Transverse colon (tissue), 4 donors: ENCODE measurements at regions not wholly inside any gene's neighbourhood (a gene's known extent, or its start where the extent isn't known, plus 50 kb on each side); places are given as distances from the start of the nearest gene placed in this dataset.

ENCODE experiments used
- DNase-seq: peaks from one replicate; pipeline ENCODE4 v3.0.0-alpha.2; 2019
- H3K27ac ChIP-seq, 4 donors: fragments of 200-600 bp; sonication (generic); 2 replicates each; pipeline ENCODE4 v1.5.1; 2016 to 2018; ENCODE audit warnings: inconsistent platforms in 4 of 4
- H3K27me3 ChIP-seq: fragments of 200-600 bp; sonication (generic); 2 replicates; pipeline ENCODE4 v1.5.1; 2017; ENCODE audit warnings: inconsistent platforms
- H3K36me3 ChIP-seq, 4 donors: fragments of 200-600 bp; sonication (generic); 2 replicates each; pipeline ENCODE4 v1.5.1; 2017 to 2019; ENCODE audit warnings: inconsistent platforms in 4 of 4
- H3K4me1 ChIP-seq, 4 donors: fragments of 200-600 bp; sonication (generic); 2 replicates each; pipeline ENCODE4 v1.5.1; 2017 to 2020; ENCODE audit warnings: inconsistent platforms in 4 of 4
- H3K4me3 ChIP-seq, 4 donors: fragments of 200-600 bp; sonication (generic); 1 replicate in 1 of 4; 2 replicates in 3 of 4; pipeline versions ENCODE4 v1.5.1 to v1.6.1; 2017 to 2019; ENCODE audit warnings: inconsistent platforms in 4 of 4
- H3K9me3 ChIP-seq, 2 donors: fragments of 200-600 bp; sonication (generic); 2 replicates each; pipeline ENCODE4 v1.5.1; 2017 to 2019; ENCODE audit warnings: inconsistent platforms in 2 of 2
- EP300 ChIP-seq: sonication (generic); formaldehyde crosslinking; IDR thresholded peaks from one replicate; pipeline ENCODE4 v1.6.1; 2017; ENCODE audit warnings: antibody characterized with exemption, low read depth
- POLR2A ChIP-seq: fragments of 450-650 bp; IDR thresholded peaks from one replicate; pipeline ENCODE4 v1.6.1; 2016; ENCODE audit warnings: antibody characterized with exemption, mild to moderate bottlenecking, moderate library complexity
- POLR2AphosphoS5 ChIP-seq, 3 donors: sonication (generic); formaldehyde crosslinking; IDR thresholded peaks; one replicate each; pipeline ENCODE4 v1.6.1; 2016; ENCODE audit warnings: antibody characterized with exemption in 3 of 3
- WGBS, 2 donors: methylation state at CpG; one replicate each; pipeline ENCODE4 v1.1.5; 2018; ENCODE audit warnings: low coverage in 1 of 2; 5-methylcytosine and 5-hydroxymethylcytosine counted together
- in situ Hi-C, 4 donors: fragments of 200-750 bp; cut with MboI; loops; one replicate each; pipeline versions ENCODE4 v1.15.0 to v1.15.1; 2017; ENCODE audit warnings: low sequenced_read_pairs in 3 of 4, low pct_ligation_motif_present in 1 of 4, low pct_unique_long_range_greater_than_20kb in 1 of 4
- intact Hi-C: fragments of 100-400 bp; cut with DNase I; formaldehyde crosslinking; loops from one replicate; pipeline ENCODE4 v1.15.1; 2023; ENCODE audit warnings: low total_unique reads
- TF ChIP-seq, protein P1 (sequence below), 5 experiments: fragments of 200-600 bp in 3 of 5; fragments of 450-650 bp in 2 of 5; sonication (generic) in 3 of 5; IDR thresholded peaks; 1 replicate in 2 of 5; 2 replicates in 3 of 5; pipeline ENCODE4 v1.5.1; 2016 to 2017; ENCODE audit warnings: antibody characterized with exemption in 5 of 5, inconsistent platforms in 3 of 5, mild to moderate bottlenecking in 2 of 5, moderate library complexity in 1 of 5

DNA sequence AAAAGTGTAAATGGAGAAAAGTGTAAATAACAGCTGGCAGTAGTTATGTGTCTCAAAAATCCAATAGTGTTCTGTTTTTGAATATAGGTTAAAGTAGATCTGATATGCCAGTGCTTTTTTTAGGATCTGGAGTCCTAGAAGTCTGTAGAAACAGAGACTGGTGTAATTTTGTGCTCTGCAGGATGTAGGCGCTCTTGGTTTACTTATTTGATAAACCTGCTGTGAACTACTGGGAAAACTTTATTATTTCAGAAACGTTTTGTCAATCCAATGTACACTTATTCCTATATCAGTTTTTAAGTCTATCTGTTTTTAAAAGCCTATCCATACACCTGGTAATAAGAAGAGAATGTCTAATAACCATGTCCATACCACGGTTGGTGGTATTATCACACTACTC is 530.8 kb upstream of the ZNF804A start:
- TF ChIP-seq EP300 (no peak), POLR2AphosphoS5 (IDR thresholded peaks at IDR 0.05) (no peak), POLR2A (no peak)
- TF ChIP-seq, protein P1, sequence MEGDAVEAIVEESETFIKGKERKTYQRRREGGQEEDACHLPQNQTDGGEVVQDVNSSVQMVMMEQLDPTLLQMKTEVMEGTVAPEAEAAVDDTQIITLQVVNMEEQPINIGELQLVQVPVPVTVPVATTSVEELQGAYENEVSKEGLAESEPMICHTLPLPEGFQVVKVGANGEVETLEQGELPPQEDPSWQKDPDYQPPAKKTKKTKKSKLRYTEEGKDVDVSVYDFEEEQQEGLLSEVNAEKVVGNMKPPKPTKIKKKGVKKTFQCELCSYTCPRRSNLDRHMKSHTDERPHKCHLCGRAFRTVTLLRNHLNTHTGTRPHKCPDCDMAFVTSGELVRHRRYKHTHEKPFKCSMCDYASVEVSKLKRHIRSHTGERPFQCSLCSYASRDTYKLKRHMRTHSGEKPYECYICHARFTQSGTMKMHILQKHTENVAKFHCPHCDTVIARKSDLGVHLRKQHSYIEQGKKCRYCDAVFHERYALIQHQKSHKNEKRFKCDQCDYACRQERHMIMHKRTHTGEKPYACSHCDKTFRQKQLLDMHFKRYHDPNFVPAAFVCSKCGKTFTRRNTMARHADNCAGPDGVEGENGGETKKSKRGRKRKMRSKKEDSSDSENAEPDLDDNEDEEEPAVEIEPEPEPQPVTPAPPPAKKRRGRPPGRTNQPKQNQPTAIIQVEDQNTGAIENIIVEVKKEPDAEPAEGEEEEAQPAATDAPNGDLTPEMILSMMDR (IDR thresholded peaks at IDR 0.05): no peak
- intact Hi-C loops: no loop called here

DNA sequence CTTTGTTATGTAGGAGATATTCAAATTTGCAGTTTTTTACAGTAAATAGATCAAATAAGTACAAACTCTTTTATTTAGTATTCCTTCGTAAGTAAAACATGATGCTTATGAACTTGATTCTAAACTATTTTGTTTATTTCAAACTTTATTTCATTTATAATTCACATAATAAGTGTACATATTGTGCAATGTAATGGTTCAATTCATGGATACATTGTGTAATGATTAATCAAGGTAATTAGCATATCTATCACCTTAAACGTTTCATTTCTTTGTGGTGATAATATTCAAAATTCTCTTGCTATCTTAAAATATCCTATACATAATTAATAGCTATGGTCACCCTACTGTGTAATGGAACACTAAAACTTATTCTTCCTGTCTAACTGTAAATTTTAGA is 525.9 kb upstream of the ZNF804A start:
- Histone ChIP-seq H3K4me1 (no peaks in the 10 kb centered on the region), H3K27me3 (no peaks in the 10 kb centered on the region), H3K36me3 (no peaks in the 10 kb centered on the region), H3K4me3 (no peak overlapping the region), H3K27ac (no peak overlapping the region), H3K9me3 (no peaks in the 10 kb centered on the region)
- in situ Hi-C loops (no loop called here), intact Hi-C loops (no loop called here)
- 64 to 73% methylated on average over 2 of the region's 2 CpGs for WGBS, 2 donors
- no peak for DNase-seq
- TF ChIP-seq POLR2A: no peak
- no peak for TF ChIP-seq POLR2AphosphoS5 (IDR thresholded peaks at IDR 0.05)
- TF ChIP-seq EP300: no peak
- TF ChIP-seq, protein P1 (IDR thresholded peaks at IDR 0.05): no peak

More for the DNA sequence above, 530.8 kb upstream of the ZNF804A start:
- in situ Hi-C loops: no loop called here
- no peaks in the 10 kb centered on the region for H3K27me3 ChIP-seq
- 48 to 63% methylated on average over 3 of the region's 3 CpGs for WGBS, 2 donors
- no peaks in the 10 kb centered on the region for H3K9me3 ChIP-seq
- no peaks in the 10 kb centered on the region for H3K36me3 ChIP-seq
- no peak overlapping the region for H3K27ac ChIP-seq
- DNase-seq: no peak
- no peak overlapping the region for H3K4me3 ChIP-seq
- H3K4me1 ChIP-seq: no peaks in the 10 kb centered on the region

DNA sequence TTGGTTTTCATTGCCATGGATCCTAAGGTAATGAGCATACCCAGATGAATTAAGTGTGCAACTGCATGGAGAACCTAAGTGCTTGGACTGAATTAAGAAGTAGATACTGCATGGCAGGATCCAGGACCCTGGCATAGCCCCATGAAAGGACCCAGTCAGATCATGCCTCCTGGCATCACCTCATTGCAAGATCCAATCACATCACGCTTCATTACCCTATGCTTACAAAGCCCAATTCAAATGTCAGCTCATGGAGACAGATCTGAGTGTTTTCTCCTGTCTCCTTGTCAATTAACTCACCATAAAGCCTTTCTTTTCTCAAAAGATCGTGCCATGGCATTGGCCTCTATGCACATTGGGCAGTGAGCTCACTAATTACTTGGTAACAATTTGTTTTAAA is 519.8 kb upstream of the ZNF804A start:
- H3K27me3 ChIP-seq: no peaks in the 10 kb centered on the region
- DNase-seq: no peak
- no peaks in the 10 kb centered on the region for H3K36me3 ChIP-seq
- no peak overlapping the region for H3K4me3 ChIP-seq
- no peak overlapping the region for H3K27ac ChIP-seq
- WGBS, 2 donors: 50 to 80% methylated on average over 1 to 2 of the region's 2 CpGs
- no peaks in the 10 kb centered on the region for H3K4me1 ChIP-seq
- no peak for TF ChIP-seq POLR2AphosphoS5 (IDR thresholded peaks at IDR 0.05)
- TF ChIP-seq POLR2A: no peak
- TF ChIP-seq, protein P1 (IDR thresholded peaks at IDR 0.05): no peak
- no peak for TF ChIP-seq EP300
- in situ Hi-C loops (no loop called here), intact Hi-C loops (no loop called here)
- no peaks in the 10 kb centered on the region for H3K9me3 ChIP-seq

DNA sequence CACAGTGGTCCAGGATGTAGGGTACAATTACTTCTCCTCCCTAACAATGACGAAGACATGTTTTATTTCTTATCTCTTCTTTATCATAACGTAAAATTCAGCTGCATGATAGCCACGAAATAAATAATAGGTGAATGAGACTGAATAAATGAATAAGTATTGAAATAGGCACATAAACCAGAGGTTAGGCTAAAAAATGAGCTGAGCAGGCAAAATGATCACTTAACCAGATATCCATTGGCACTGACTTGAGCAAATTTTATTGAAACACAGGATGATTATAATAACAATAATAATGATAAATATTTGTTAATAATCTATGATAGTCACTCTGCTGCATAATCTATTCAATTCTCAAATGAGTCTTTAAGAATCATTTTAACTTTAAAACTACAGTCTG is 506.9 kb upstream of the ZNF804A start:
- no peak for DNase-seq
- H3K4me1 ChIP-seq: no peaks in the 10 kb centered on the region
- intact Hi-C loops (no loop called here), in situ Hi-C loops (no loop called here)
- H3K27ac ChIP-seq: no peak overlapping the region
- no peak overlapping the region for H3K4me3 ChIP-seq
- H3K27me3 ChIP-seq: no peaks in the 10 kb centered on the region
- H3K9me3 ChIP-seq: no peaks in the 10 kb centered on the region
- H3K36me3 ChIP-seq: no peaks in the 10 kb centered on the region
- TF ChIP-seq POLR2A: no peak
- WGBS, 2 donors: 76 to 81% methylated on average over 2 to 3 of the region's 3 CpGs

DNA sequence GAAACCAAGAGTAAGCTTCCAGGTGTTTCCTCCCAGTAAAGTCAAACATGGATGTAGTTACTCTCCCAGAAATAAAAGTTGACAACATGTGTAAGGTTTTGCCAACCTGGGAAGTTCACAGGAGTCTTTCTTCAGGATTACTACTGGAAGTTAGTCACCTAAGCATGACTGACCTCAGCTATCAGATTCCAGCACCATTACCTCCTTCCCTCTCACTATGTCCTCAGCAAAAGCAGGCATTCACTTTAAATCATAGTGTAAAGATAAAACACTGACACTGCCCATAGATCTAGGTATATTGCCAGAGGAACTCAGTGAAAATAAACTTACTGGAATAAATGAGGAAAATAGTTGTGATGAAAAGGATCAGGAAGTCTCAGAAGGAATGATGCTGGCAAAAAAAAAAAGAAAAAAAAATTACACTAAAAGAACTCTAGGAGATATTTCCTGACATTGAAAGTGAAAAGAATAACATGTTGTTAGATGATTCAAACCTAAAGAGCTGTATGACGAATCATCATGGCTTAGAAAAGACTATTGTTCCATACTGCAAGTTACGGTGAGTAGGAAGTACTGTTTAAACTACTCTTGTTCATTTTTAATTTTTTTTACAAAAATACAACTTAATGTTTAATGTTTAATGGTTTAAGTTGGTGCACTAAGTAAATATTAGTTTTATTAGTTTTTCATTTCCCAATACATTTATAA is 484.5 kb upstream of the ZNF804A start:
- WGBS, 2 donors: 55 to 67% methylated on average over 2 of the region's 2 CpGs
- in situ Hi-C loops (no loop called here), intact Hi-C loops (no loop called here)
- H3K27ac ChIP-seq: no peak overlapping the region
- no peaks in the 10 kb centered on the region for H3K27me3 ChIP-seq
- H3K36me3 ChIP-seq: no peaks in the 10 kb centered on the region
- no peaks in the 10 kb centered on the region for H3K4me1 ChIP-seq
- no peak for DNase-seq
- no peaks in the 10 kb centered on the region for H3K9me3 ChIP-seq
- no peak overlapping the region for H3K4me3 ChIP-seq
- TF ChIP-seq EP300 (no peak), POLR2A (no peak)
